IMR-90 (cell line): ENCODE measurements at regions not wholly inside any gene's neighbourhood (a gene's known extent, or its start where the extent isn't known, plus 50 kb on each side); places are given as distances from the start of the nearest gene placed in this dataset.

ENCODE experiments used
- ATAC-seq: fragments of 200-7000 bp; cut with Tn5 transposase; 2 replicates; pipeline ENCODE4 v1.9.1; 2020; ENCODE audit warnings: low read depth, mild to moderate bottlenecking, moderate library complexity
- BruUV-seq: library from RNA; stranded (reverse); fragments of 400-500 nt; replicated peaks from 2 replicates; lab custom pipeline; 2021; lab: Mats Ljungman, UMichigan
- CTCF ChIA-PET: fragments of 300-600 bp; formaldehyde crosslinking; extraction: SDS; loops from one replicate; lab custom pipeline; 2021; ENCODE audit warnings: antibody characterized with exemption; lab: Yijun Ruan, JAX
- POLR2A ChIA-PET: fragments of 300-600 bp; sonication (Branson Sonifier 250); formaldehyde crosslinking; loops from one replicate; lab custom pipeline; 2022; ENCODE audit warnings: antibody characterized with exemption; ENCODE audit not compliant: unreplicated experiment; lab: Charles Lee
- DNase-seq: peaks from one replicate; pipeline ENCODE4 v3.0.0; 2013
- H2AFZ ChIP-seq: replicated peaks from 2 replicates; pipeline ENCODE3; 2013; ENCODE audit warnings: low read length, mild to moderate bottlenecking; ENCODE audit not compliant: poor library complexity
- H2AK5ac ChIP-seq: 2 replicates; pipeline ENCODE4 v1.6.1; 2013; ENCODE audit warnings: low read depth, low read length, inconsistent platforms
- H2AK9ac ChIP-seq: replicated peaks from 2 replicates; pipeline ENCODE3; 2013; ENCODE audit warnings: mild to moderate bottlenecking, low read depth, low read length, moderate library complexity; ENCODE audit not compliant: poor library complexity
- H2BK120ac ChIP-seq: 2 replicates; pipeline ENCODE4 v1.6.1; 2013; ENCODE audit warnings: low read depth, low read length, inconsistent platforms
- H2BK15ac ChIP-seq: 3 replicates; pipeline ENCODE4 v1.6.1; 2013; ENCODE audit warnings: low read depth, low read length, inconsistent platforms
- H2BK20ac ChIP-seq: 2 replicates; pipeline ENCODE4 v1.6.1; 2013; ENCODE audit warnings: low read depth, mild to moderate bottlenecking, inconsistent platforms, low read length, moderate library complexity
- H2BK5ac ChIP-seq: 2 replicates; pipeline ENCODE4 v1.6.1; 2013; ENCODE audit warnings: mild to moderate bottlenecking, low read depth, low read length, inconsistent platforms; ENCODE audit not compliant: poor library complexity, severe bottlenecking
- H3K14ac ChIP-seq: replicated peaks from 2 replicates; pipeline ENCODE4 v1.6.1; 2013; ENCODE audit warnings: low read depth, low read length, inconsistent platforms
- H3K18ac ChIP-seq: 2 replicates; pipeline ENCODE4 v1.6.1; 2013; ENCODE audit warnings: low read depth, low read length, control low read depth
- H3K23ac ChIP-seq: 2 replicates; pipeline ENCODE4 v1.6.1; 2013; ENCODE audit warnings: low read depth, low read length, inconsistent platforms
- H3K27ac ChIP-seq: 2 replicates; pipeline ENCODE4 v1.5.1; 2013; ENCODE audit warnings: mild to moderate bottlenecking, control low read depth, low read length; ENCODE audit not compliant: insufficient read depth
- H3K27me3 ChIP-seq: 2 replicates; pipeline ENCODE4 v1.6.1; 2013; ENCODE audit warnings: low read length; ENCODE audit not compliant: control insufficient read depth, insufficient read depth
- H3K36me3 ChIP-seq: 2 replicates; pipeline ENCODE4 v1.6.1; 2013; ENCODE audit warnings: low read length, mixed read lengths; ENCODE audit not compliant: control insufficient read depth, insufficient read depth
- H3K4ac ChIP-seq: 2 replicates; pipeline ENCODE4 v1.6.1; 2013; ENCODE audit warnings: low read depth, low read length, inconsistent platforms
- H3K4me1 ChIP-seq: 2 replicates; pipeline ENCODE4 v1.6.1; 2013; ENCODE audit warnings: low read length, mixed read lengths; ENCODE audit not compliant: control insufficient read depth, insufficient read depth
- H3K4me2 ChIP-seq: 2 replicates; pipeline ENCODE4 v1.6.1; 2013; ENCODE audit warnings: low read depth, mild to moderate bottlenecking, control low read depth, low read length, moderate library complexity
- H3K4me3 ChIP-seq: 2 replicates; pipeline ENCODE4 v1.5.1; 2013; ENCODE audit warnings: low read depth, mild to moderate bottlenecking, control low read depth, low read length, moderate library complexity; ENCODE audit not compliant: insufficient read depth
- H3K56ac ChIP-seq: 2 replicates; pipeline ENCODE4 v1.6.1; 2013; ENCODE audit warnings: low read length, inconsistent platforms; ENCODE audit not compliant: insufficient read depth; ENCODE audit errors: extremely low read depth
- H3K79me1 ChIP-seq, 2 experiments: 2 replicates each; pipeline ENCODE4 v1.6.1; 2013; ENCODE audit warnings: low read length in 2 of 2, inconsistent platforms in 1 of 2, low read depth in 1 of 2
- H3K9ac ChIP-seq: 2 replicates; pipeline ENCODE4 v1.6.1; 2013; ENCODE audit warnings: low read depth, low read length, control low read depth
- H3K9me1 ChIP-seq: 2 replicates; pipeline ENCODE4 v1.6.1; 2013; ENCODE audit warnings: low read length, inconsistent platforms; ENCODE audit not compliant: insufficient read depth
- H3K9me3 ChIP-seq: 2 replicates; pipeline ENCODE4 v1.6.1; 2013; ENCODE audit warnings: low read length; ENCODE audit not compliant: control insufficient read depth, insufficient read depth
- H4K20me1 ChIP-seq: 2 replicates; pipeline ENCODE4 v1.6.1; 2013; ENCODE audit warnings: low read length, inconsistent platforms; ENCODE audit not compliant: insufficient read depth
- H4K5ac ChIP-seq: 2 replicates; pipeline ENCODE4 v1.6.1; 2013; ENCODE audit warnings: mild to moderate bottlenecking, low read depth, low read length, control low read depth
- H4K8ac ChIP-seq, 2 experiments: 2 replicates each; pipeline ENCODE4 v1.6.1; 2013; ENCODE audit warnings: low read depth in 2 of 2, low read length in 2 of 2, control low read depth in 1 of 2, inconsistent platforms in 1 of 2
- H4K91ac ChIP-seq: 2 replicates; pipeline ENCODE4 v1.6.1; 2013; ENCODE audit warnings: low read depth, low read length, inconsistent platforms; ENCODE audit not compliant: insufficient read depth
- BHLHE40 ChIP-seq: fragments of 150-350 bp; IDR thresholded peaks from 2 replicates; pipeline ENCODE4 v1.6.1; 2016; ENCODE audit warnings: mild to moderate bottlenecking, low read depth, low read length
- CEBPB ChIP-seq: IDR thresholded peaks from 2 replicates; pipeline ENCODE4 v1.6.1; 2012; ENCODE audit warnings: low read depth, low read length, improper control_type of control experiment
- CHD1 ChIP-seq: IDR thresholded peaks from 2 replicates; pipeline ENCODE4 v1.6.1; 2012; ENCODE audit warnings: low read depth, low read length, improper control_type of control experiment
- ELK1 ChIP-seq: fragments of 150-350 bp; IDR thresholded peaks from 2 replicates; pipeline ENCODE4 v1.6.1; 2016; ENCODE audit warnings: low read depth, mild to moderate bottlenecking, low read length, moderate library complexity, borderline replicate concordance
- FOS ChIP-seq: fragments of 150-350 bp; IDR thresholded peaks from 2 replicates; pipeline ENCODE4 v1.6.1; 2016; ENCODE audit warnings: low read depth, low read length
- MAZ ChIP-seq: IDR thresholded peaks from 2 replicates; pipeline ENCODE4 v1.6.1; 2012; ENCODE audit warnings: low read depth, mild to moderate bottlenecking, low read length, improper control_type of control experiment, moderate library complexity, borderline replicate concordance
- MXI1 ChIP-seq: IDR thresholded peaks from 2 replicates; pipeline ENCODE4 v1.6.1; 2012; ENCODE audit warnings: low read depth, mild to moderate bottlenecking, low read length, moderate library complexity, borderline replicate concordance
- NFE2L2 ChIP-seq: fragments of 150-350 bp; IDR thresholded peaks from 2 replicates; pipeline ENCODE4 v1.6.1; 2016; ENCODE audit warnings: low read depth, mild to moderate bottlenecking, low read length
- POLR2A ChIP-seq: IDR thresholded peaks from 2 replicates; pipeline ENCODE4 v1.6.1; 2012; ENCODE audit warnings: mild to moderate bottlenecking, low read depth, low read length
- RAD21 ChIP-seq: IDR thresholded peaks from 2 replicates; pipeline ENCODE4 v1.6.1; 2012; ENCODE audit warnings: low read length, improper control_type of control experiment
- RCOR1 ChIP-seq: IDR thresholded peaks from 2 replicates; pipeline ENCODE4 v1.6.1; 2012; ENCODE audit warnings: mild to moderate bottlenecking, low read length, improper control_type of control experiment; ENCODE audit not compliant: insufficient replicate concordance
- RFX5 ChIP-seq: IDR thresholded peaks from 2 replicates; pipeline ENCODE4 v1.8.0; 2012; ENCODE audit warnings: low read depth, mild to moderate bottlenecking, low read length, moderate library complexity
- SMC3 ChIP-seq: fragments of 150-350 bp; IDR thresholded peaks from 2 replicates; pipeline ENCODE4 v1.6.1; 2016; ENCODE audit warnings: low read depth, mild to moderate bottlenecking, antibody characterized with exemption, low read length, moderate library complexity
- USF2 ChIP-seq: fragments of 150-350 bp; IDR thresholded peaks from 2 replicates; pipeline ENCODE4 v1.6.1; 2017; ENCODE audit warnings: mild to moderate bottlenecking, antibody characterized with exemption, low read length, low read depth
- dilution Hi-C: fragments of 300-500 bp; cut with HindIII; formaldehyde crosslinking; loops from one replicate; pipeline ENCODE4 v1.14.3; 2018; ENCODE audit warnings: low sequenced_read_pairs; ENCODE audit not compliant: unreplicated experiment
- in situ Hi-C: fragments of 300-500 bp; cut with MboI; formaldehyde crosslinking; loops from 3 replicates; pipeline ENCODE4 v1.14.3; 2019; ENCODE audit warnings: low sequenced_read_pairs, inconsistent platforms, mixed read lengths
- intact Hi-C: fragments of 100-400 bp; cut with micrococcal nuclease; formaldehyde crosslinking; loops from 2 replicates; pipeline ENCODE4 v1.10.0; 2022

- Histone ChIP-seq H3K4me3 (no peak overlapping the region), H4K8ac (no peak overlapping the region), H2AK9ac (no peak overlapping the region), H3K9ac (no peak overlapping the region), H3K9me1 (no peaks in the 10 kb centered on the region), H4K20me1 (no peaks in the 10 kb centered on the region), H4K91ac (no peak overlapping the region), H2BK5ac (no peak overlapping the region), H2AK5ac (no peak overlapping the region), H3K23ac (no peak overlapping the region), H4K5ac (no peak overlapping the region), H3K14ac (no peak overlapping the region), H2AFZ (no peak overlapping the region), H3K18ac (no peak overlapping the region), H3K27ac (no peak overlapping the region), H3K4me2 (no peak overlapping the region), H3K4ac (no peak overlapping the region), H2BK15ac (no peak overlapping the region), H3K56ac (no peak overlapping the region), H2BK20ac (no peak overlapping the region), H3K9me3 (peaks cover 6% of the 10 kb centered on the region; the same call in 1 of the 2 replicates), H3K36me3 (no peaks in the 10 kb centered on the region), H2BK120ac (no peak overlapping the region), H3K27me3 (no peaks in the 10 kb centered on the region), H3K4me1 (no peaks in the 10 kb centered on the region), H3K79me1 (no peaks in the 10 kb centered on the region)
- dilution Hi-C loops = no loop called here
- in situ Hi-C loops = no loop called here
- ATAC-seq = no peak
- DNase-seq = no peak
- POLR2A ChIA-PET = no interaction called here
- no TSS peak for BruUV-seq
- CTCF ChIA-PET = no interaction called here
- intact Hi-C loops = no loop called here
- TF ChIP-seq CEBPB (no peak), RCOR1 (no peak), POLR2A (no peak), RAD21 (no peak), MAZ (no peak), RFX5 (no peak), MXI1 (no peak), USF2 (no peak), FOS (no peak), SMC3 (no peak), CHD1 (no peak), NFE2L2 (no peak), BHLHE40 (no peak), ELK1 (no peak)
Observed at GRCh38 chr12:74382983-74383382, 154.7 kb upstream of the ATXN7L3B start.
